ENCODE measurements at regions not wholly inside any gene's neighbourhood (a gene's known extent, or its start where the extent isn't known, plus 50 kb on each side); places are given as distances from the start of the nearest gene placed in this dataset.

DNA sequence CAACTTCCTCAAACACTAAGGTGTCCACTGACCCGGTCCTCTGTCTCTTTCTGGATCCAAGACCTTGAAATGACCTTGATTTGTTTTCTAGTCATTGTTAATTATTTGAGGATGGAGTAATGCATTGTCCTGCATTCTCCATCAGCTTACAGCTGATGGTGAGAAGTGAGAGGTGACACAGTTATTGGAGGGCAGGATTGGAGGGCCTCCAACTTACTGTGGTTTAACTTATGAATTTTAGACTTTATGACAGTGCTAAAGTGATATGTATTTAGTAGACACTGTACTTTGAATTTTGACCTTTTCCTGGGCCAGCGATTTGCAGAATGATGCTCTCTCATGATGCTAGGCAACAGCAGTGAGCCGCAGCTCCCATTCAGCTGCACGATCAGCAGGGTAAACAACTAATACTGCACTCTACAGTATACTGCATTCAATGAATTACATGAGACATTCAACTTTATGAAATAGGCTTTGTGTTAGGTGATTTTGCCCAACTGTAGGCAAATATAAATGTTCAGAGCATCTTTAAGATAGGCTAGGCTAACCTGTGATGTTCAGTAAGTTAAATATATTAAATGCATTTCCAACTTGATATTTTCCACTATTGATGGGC is 200.0 kb upstream of the MEX3C start:
- TF ChIP-seq, protein P1, sequence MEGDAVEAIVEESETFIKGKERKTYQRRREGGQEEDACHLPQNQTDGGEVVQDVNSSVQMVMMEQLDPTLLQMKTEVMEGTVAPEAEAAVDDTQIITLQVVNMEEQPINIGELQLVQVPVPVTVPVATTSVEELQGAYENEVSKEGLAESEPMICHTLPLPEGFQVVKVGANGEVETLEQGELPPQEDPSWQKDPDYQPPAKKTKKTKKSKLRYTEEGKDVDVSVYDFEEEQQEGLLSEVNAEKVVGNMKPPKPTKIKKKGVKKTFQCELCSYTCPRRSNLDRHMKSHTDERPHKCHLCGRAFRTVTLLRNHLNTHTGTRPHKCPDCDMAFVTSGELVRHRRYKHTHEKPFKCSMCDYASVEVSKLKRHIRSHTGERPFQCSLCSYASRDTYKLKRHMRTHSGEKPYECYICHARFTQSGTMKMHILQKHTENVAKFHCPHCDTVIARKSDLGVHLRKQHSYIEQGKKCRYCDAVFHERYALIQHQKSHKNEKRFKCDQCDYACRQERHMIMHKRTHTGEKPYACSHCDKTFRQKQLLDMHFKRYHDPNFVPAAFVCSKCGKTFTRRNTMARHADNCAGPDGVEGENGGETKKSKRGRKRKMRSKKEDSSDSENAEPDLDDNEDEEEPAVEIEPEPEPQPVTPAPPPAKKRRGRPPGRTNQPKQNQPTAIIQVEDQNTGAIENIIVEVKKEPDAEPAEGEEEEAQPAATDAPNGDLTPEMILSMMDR (IDR thresholded peaks at IDR 0.05), result no peak
- H3K79me2 ChIP-seq, result no peaks in the 10 kb centered on the region
- H3K4me1 ChIP-seq, result no peaks in the 10 kb centered on the region
- no peak overlapping the region for H3K4me2 ChIP-seq (ENCODE audit: low read length)
- H3K36me3 ChIP-seq (ENCODE audit: control insufficient read depth, insufficient read depth, low read length), result no peaks in the 10 kb centered on the region
- no peak overlapping the region for H2AFZ ChIP-seq
- H3K27ac ChIP-seq, result no peak overlapping the region
- no peaks in the 10 kb centered on the region for H3K27me3 ChIP-seq (ENCODE audit: control insufficient read depth, insufficient read depth, low read length)
- no peak overlapping the region for H3K9ac ChIP-seq
- H3K4me3 ChIP-seq (ENCODE audit: low read depth, low read length), result no peak overlapping the region
- no peaks in the 10 kb centered on the region for H3K9me3 ChIP-seq (ENCODE audit: control insufficient read depth, low read length)

DNA sequence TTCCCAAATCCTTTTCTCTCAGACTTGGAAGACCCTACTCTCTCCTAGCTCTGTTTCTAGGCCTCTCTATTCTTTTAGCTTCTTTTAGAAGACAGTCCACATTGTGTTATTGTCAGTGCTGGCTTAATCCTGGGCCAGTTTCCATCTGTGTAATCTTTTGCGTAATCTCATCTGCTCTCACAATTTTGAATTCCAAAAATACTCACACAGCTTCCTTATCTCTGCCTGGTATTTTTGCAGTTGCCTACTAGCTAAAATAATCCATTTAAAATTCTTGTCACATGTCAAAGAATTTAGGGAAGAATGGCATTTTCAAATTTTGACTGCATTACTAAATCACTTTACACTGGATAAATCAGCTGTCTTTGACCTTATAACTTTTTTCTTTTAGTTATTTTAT is 200.6 kb upstream of the MEX3C start:
- Histone ChIP-seq H3K27ac (no peak overlapping the region), H3K4me1 (no peaks in the 10 kb centered on the region)

DNA sequence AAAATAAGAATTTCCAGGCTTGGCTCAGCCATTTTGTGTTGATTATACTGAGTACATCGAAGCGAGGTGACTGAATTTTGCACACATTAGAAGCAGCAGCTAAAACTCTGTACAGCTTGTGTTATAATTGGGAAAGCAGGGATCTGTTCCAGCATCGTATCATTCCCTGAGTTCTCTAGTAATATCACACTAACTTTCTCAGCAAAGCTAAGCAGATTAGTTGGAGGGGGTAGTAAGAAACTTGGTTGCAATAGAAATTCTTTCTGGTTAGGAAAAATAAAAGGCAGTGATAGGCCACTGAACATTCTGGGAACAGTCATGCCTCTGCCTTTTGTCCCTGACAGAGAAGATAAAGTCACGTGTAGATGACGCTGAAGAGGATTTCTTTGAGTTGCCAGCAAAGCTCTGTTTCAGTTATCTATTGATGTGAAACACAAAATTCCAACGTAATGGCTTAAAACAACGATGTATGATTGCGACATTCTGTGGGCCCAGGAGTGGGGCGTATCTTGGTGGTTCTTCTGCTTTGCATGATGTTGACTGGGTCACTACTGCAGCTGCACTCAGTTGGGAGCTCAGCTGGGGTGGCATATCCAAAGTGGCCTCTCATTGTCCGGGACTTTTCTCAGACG is 202.1 kb upstream of the MEX3C start:
- H3K27me3 ChIP-seq (ENCODE audit: control insufficient read depth, insufficient read depth, low read length), result no peaks in the 10 kb centered on the region
- TF ChIP-seq, protein P1 (IDR thresholded peaks at IDR 0.05), result no peak
- H3K36me3 ChIP-seq (ENCODE audit: control insufficient read depth, insufficient read depth, low read length), result no peaks in the 10 kb centered on the region
- H3K27ac ChIP-seq, result no peak overlapping the region
- no peaks in the 10 kb centered on the region for H3K4me1 ChIP-seq
- no peak overlapping the region for H2AFZ ChIP-seq
- H3K4me2 ChIP-seq (ENCODE audit: low read length), result no peak overlapping the region
- no peaks in the 10 kb centered on the region for H3K9me3 ChIP-seq (ENCODE audit: control insufficient read depth, low read length)
- no peak overlapping the region for H3K9ac ChIP-seq
- no peak overlapping the region for H3K4me3 ChIP-seq (ENCODE audit: low read depth, low read length)
- no peaks in the 10 kb centered on the region for H3K79me2 ChIP-seq

More for the DNA sequence above, 200.6 kb upstream of the MEX3C start:
- Histone ChIP-seq H3K79me2 (no peaks in the 10 kb centered on the region), H2AFZ (no peak overlapping the region), H3K4me3 (ENCODE audit: low read depth, low read length) (no peak overlapping the region), H3K4me2 (ENCODE audit: low read length) (no peak overlapping the region), H3K27me3 (ENCODE audit: control insufficient read depth, insufficient read depth, low read length) (no peaks in the 10 kb centered on the region), H3K36me3 (ENCODE audit: control insufficient read depth, insufficient read depth, low read length) (no peaks in the 10 kb centered on the region), H3K9me3 (ENCODE audit: control insufficient read depth, low read length) (no peaks in the 10 kb centered on the region), H3K9ac (no peak overlapping the region)
- TF ChIP-seq, protein P1 (IDR thresholded peaks at IDR 0.05), result no peak

DNA sequence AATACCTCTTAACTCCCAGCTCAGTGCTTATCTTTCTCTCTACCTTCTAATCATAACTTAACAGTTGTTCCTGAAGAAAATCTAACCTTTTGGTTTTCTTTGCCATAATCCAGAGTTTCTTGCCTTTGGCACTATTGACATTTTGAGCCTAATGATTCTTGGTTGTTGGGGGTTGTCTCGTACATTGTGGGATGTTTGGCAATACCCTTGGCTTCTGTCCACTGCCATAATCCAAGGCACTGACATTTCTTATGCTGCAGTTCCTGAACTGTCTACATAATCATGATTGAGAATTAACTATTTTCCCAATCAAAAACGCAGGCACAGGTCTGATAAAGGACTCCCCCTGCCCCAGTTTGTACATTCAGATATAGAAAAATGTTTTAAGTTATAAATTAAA is 203.2 kb upstream of the MEX3C start:
- Histone ChIP-seq H3K27ac (no peak overlapping the region), H3K4me2 (ENCODE audit: low read length) (no peak overlapping the region), H3K9ac (no peak overlapping the region), H3K36me3 (ENCODE audit: control insufficient read depth, insufficient read depth, low read length) (no peaks in the 10 kb centered on the region), H3K79me2 (no peaks in the 10 kb centered on the region), H3K9me3 (ENCODE audit: control insufficient read depth, low read length) (no peaks in the 10 kb centered on the region), H3K27me3 (ENCODE audit: control insufficient read depth, insufficient read depth, low read length) (no peaks in the 10 kb centered on the region), H2AFZ (no peak overlapping the region), H3K4me1 (no peaks in the 10 kb centered on the region), H3K4me3 (ENCODE audit: low read depth, low read length) (no peak overlapping the region)
- TF ChIP-seq, protein P1 (IDR thresholded peaks at IDR 0.05), result no peak

DNA sequence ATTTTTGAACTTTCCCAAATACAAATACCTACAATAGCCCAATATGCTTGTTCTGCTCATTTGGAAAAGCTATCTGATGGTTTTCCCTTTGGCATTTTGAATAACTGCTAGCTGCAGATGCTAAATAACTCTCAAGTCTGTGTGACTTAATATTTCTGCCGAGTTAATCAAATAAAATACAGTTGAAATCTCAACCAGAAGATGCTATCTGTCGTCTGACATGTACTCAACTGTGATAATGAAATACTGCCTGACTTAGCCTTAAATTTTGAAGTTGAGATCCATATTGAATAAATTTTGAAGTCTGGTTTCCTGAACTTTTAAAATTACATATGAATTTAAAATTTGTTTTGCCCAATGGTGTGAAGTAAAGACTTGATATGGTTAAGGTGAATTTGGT is 204.4 kb upstream of the MEX3C start:
- Histone ChIP-seq H3K4me3 (ENCODE audit: low read depth, low read length) (no peak overlapping the region), H3K4me2 (ENCODE audit: low read length) (no peak overlapping the region), H2AFZ (no peak overlapping the region), H3K9ac (no peak overlapping the region), H3K36me3 (ENCODE audit: control insufficient read depth, insufficient read depth, low read length) (no peaks in the 10 kb centered on the region), H3K27ac (no peak overlapping the region), H3K79me2 (no peaks in the 10 kb centered on the region), H3K4me1 (no peaks in the 10 kb centered on the region), H3K27me3 (ENCODE audit: control insufficient read depth, insufficient read depth, low read length) (no peaks in the 10 kb centered on the region), H3K9me3 (ENCODE audit: control insufficient read depth, low read length) (no peaks in the 10 kb centered on the region)
- TF ChIP-seq, protein P1 (IDR thresholded peaks at IDR 0.05), result no peak

Measured in parathyroid adenoma (tissue), 2 donors.